IMR-90 (cell line): ENCODE measurements at regions not wholly inside any gene's neighbourhood (a gene's known extent, or its start where the extent isn't known, plus 50 kb on each side); places are given as distances from the start of the nearest gene placed in this dataset.

ENCODE experiments used
- ATAC-seq: fragments of 200-7000 bp; cut with Tn5 transposase; 2 replicates; pipeline ENCODE4 v1.9.1; 2020; ENCODE audit warnings: low read depth, mild to moderate bottlenecking, moderate library complexity
- BruUV-seq: library from RNA; stranded (reverse); fragments of 400-500 nt; replicated peaks from 2 replicates; lab custom pipeline; 2021; lab: Mats Ljungman, UMichigan
- CTCF ChIA-PET: fragments of 300-600 bp; formaldehyde crosslinking; extraction: SDS; loops from one replicate; lab custom pipeline; 2021; ENCODE audit warnings: antibody characterized with exemption; lab: Yijun Ruan, JAX
- POLR2A ChIA-PET: fragments of 300-600 bp; sonication (Branson Sonifier 250); formaldehyde crosslinking; loops from one replicate; lab custom pipeline; 2022; ENCODE audit warnings: antibody characterized with exemption; ENCODE audit not compliant: unreplicated experiment; lab: Charles Lee
- DNase-seq: peaks from one replicate; pipeline ENCODE4 v3.0.0; 2013
- H2AFZ ChIP-seq: replicated peaks from 2 replicates; pipeline ENCODE3; 2013; ENCODE audit warnings: low read length, mild to moderate bottlenecking; ENCODE audit not compliant: poor library complexity
- H2AK5ac ChIP-seq: 2 replicates; pipeline ENCODE4 v1.6.1; 2013; ENCODE audit warnings: low read depth, low read length, inconsistent platforms
- H2AK9ac ChIP-seq: replicated peaks from 2 replicates; pipeline ENCODE3; 2013; ENCODE audit warnings: mild to moderate bottlenecking, low read depth, low read length, moderate library complexity; ENCODE audit not compliant: poor library complexity
- H2BK120ac ChIP-seq: 2 replicates; pipeline ENCODE4 v1.6.1; 2013; ENCODE audit warnings: low read depth, low read length, inconsistent platforms
- H2BK15ac ChIP-seq: 3 replicates; pipeline ENCODE4 v1.6.1; 2013; ENCODE audit warnings: low read depth, low read length, inconsistent platforms
- H2BK20ac ChIP-seq: 2 replicates; pipeline ENCODE4 v1.6.1; 2013; ENCODE audit warnings: low read depth, mild to moderate bottlenecking, inconsistent platforms, low read length, moderate library complexity
- H2BK5ac ChIP-seq: 2 replicates; pipeline ENCODE4 v1.6.1; 2013; ENCODE audit warnings: mild to moderate bottlenecking, low read depth, low read length, inconsistent platforms; ENCODE audit not compliant: poor library complexity, severe bottlenecking
- H3K14ac ChIP-seq: replicated peaks from 2 replicates; pipeline ENCODE4 v1.6.1; 2013; ENCODE audit warnings: low read depth, low read length, inconsistent platforms
- H3K18ac ChIP-seq: 2 replicates; pipeline ENCODE4 v1.6.1; 2013; ENCODE audit warnings: low read depth, low read length, control low read depth
- H3K23ac ChIP-seq: 2 replicates; pipeline ENCODE4 v1.6.1; 2013; ENCODE audit warnings: low read depth, low read length, inconsistent platforms
- H3K27ac ChIP-seq: 2 replicates; pipeline ENCODE4 v1.5.1; 2013; ENCODE audit warnings: mild to moderate bottlenecking, control low read depth, low read length; ENCODE audit not compliant: insufficient read depth
- H3K27me3 ChIP-seq: 2 replicates; pipeline ENCODE4 v1.6.1; 2013; ENCODE audit warnings: low read length; ENCODE audit not compliant: control insufficient read depth, insufficient read depth
- H3K36me3 ChIP-seq: 2 replicates; pipeline ENCODE4 v1.6.1; 2013; ENCODE audit warnings: low read length, mixed read lengths; ENCODE audit not compliant: control insufficient read depth, insufficient read depth
- H3K4ac ChIP-seq: 2 replicates; pipeline ENCODE4 v1.6.1; 2013; ENCODE audit warnings: low read depth, low read length, inconsistent platforms
- H3K4me1 ChIP-seq: 2 replicates; pipeline ENCODE4 v1.6.1; 2013; ENCODE audit warnings: low read length, mixed read lengths; ENCODE audit not compliant: control insufficient read depth, insufficient read depth
- H3K4me2 ChIP-seq: 2 replicates; pipeline ENCODE4 v1.6.1; 2013; ENCODE audit warnings: low read depth, mild to moderate bottlenecking, control low read depth, low read length, moderate library complexity
- H3K4me3 ChIP-seq: 2 replicates; pipeline ENCODE4 v1.5.1; 2013; ENCODE audit warnings: low read depth, mild to moderate bottlenecking, control low read depth, low read length, moderate library complexity; ENCODE audit not compliant: insufficient read depth
- H3K56ac ChIP-seq: 2 replicates; pipeline ENCODE4 v1.6.1; 2013; ENCODE audit warnings: low read length, inconsistent platforms; ENCODE audit not compliant: insufficient read depth; ENCODE audit errors: extremely low read depth
- H3K79me1 ChIP-seq, 2 experiments: 2 replicates each; pipeline ENCODE4 v1.6.1; 2013; ENCODE audit warnings: low read length in 2 of 2, inconsistent platforms in 1 of 2, low read depth in 1 of 2
- H3K9ac ChIP-seq: 2 replicates; pipeline ENCODE4 v1.6.1; 2013; ENCODE audit warnings: low read depth, low read length, control low read depth
- H3K9me1 ChIP-seq: 2 replicates; pipeline ENCODE4 v1.6.1; 2013; ENCODE audit warnings: low read length, inconsistent platforms; ENCODE audit not compliant: insufficient read depth
- H3K9me3 ChIP-seq: 2 replicates; pipeline ENCODE4 v1.6.1; 2013; ENCODE audit warnings: low read length; ENCODE audit not compliant: control insufficient read depth, insufficient read depth
- H4K20me1 ChIP-seq: 2 replicates; pipeline ENCODE4 v1.6.1; 2013; ENCODE audit warnings: low read length, inconsistent platforms; ENCODE audit not compliant: insufficient read depth
- H4K5ac ChIP-seq: 2 replicates; pipeline ENCODE4 v1.6.1; 2013; ENCODE audit warnings: mild to moderate bottlenecking, low read depth, low read length, control low read depth
- H4K8ac ChIP-seq, 2 experiments: 2 replicates each; pipeline ENCODE4 v1.6.1; 2013; ENCODE audit warnings: low read depth in 2 of 2, low read length in 2 of 2, control low read depth in 1 of 2, inconsistent platforms in 1 of 2
- H4K91ac ChIP-seq: 2 replicates; pipeline ENCODE4 v1.6.1; 2013; ENCODE audit warnings: low read depth, low read length, inconsistent platforms; ENCODE audit not compliant: insufficient read depth
- CTCF ChIP-seq: conservative IDR thresholded peaks from 2 replicates; pipeline ENCODE4 v1.5.1; 2012; ENCODE audit warnings: mild to moderate bottlenecking, low read depth, low read length, improper control_type of control experiment
- MXI1 ChIP-seq: IDR thresholded peaks from 2 replicates; pipeline ENCODE4 v1.6.1; 2012; ENCODE audit warnings: low read depth, mild to moderate bottlenecking, low read length, moderate library complexity, borderline replicate concordance
- RAD21 ChIP-seq: IDR thresholded peaks from 2 replicates; pipeline ENCODE4 v1.6.1; 2012; ENCODE audit warnings: low read length, improper control_type of control experiment
- RCOR1 ChIP-seq: IDR thresholded peaks from 2 replicates; pipeline ENCODE4 v1.6.1; 2012; ENCODE audit warnings: mild to moderate bottlenecking, low read length, improper control_type of control experiment; ENCODE audit not compliant: insufficient replicate concordance
- SMC3 ChIP-seq: fragments of 150-350 bp; IDR thresholded peaks from 2 replicates; pipeline ENCODE4 v1.6.1; 2016; ENCODE audit warnings: low read depth, mild to moderate bottlenecking, antibody characterized with exemption, low read length, moderate library complexity
- WGBS, 2 experiments: methylation state at CpG; one replicate each; pipeline versions ENCODE4 v1.1.5 to v1.1.7; 2013; ENCODE audit warnings: missing lambda C conversion rate in 2 of 2; ENCODE audit not compliant: insufficient read length in 1 of 2; ENCODE audit errors: extremely low coverage in 2 of 2; 5-methylcytosine and 5-hydroxymethylcytosine counted together
- dilution Hi-C: fragments of 300-500 bp; cut with HindIII; formaldehyde crosslinking; loops from one replicate; pipeline ENCODE4 v1.14.3; 2018; ENCODE audit warnings: low sequenced_read_pairs; ENCODE audit not compliant: unreplicated experiment
- in situ Hi-C: fragments of 300-500 bp; cut with MboI; formaldehyde crosslinking; loops from 3 replicates; pipeline ENCODE4 v1.14.3; 2019; ENCODE audit warnings: low sequenced_read_pairs, inconsistent platforms, mixed read lengths
- intact Hi-C: fragments of 100-400 bp; cut with micrococcal nuclease; formaldehyde crosslinking; loops from 2 replicates; pipeline ENCODE4 v1.10.0; 2022

- no peak for TF ChIP-seq MXI1
These were observed 567.4 kb downstream of the KCNA4 start (continued) for GRCh38 chr11:29449281-29450074.

- Histone ChIP-seq H3K27me3 (no peaks in the 10 kb centered on the region), H2BK20ac (no peak overlapping the region), H3K79me1 (no peaks in the 10 kb centered on the region), H3K4me3 (no peak overlapping the region), H2AFZ (no peak overlapping the region), H3K56ac (no peak overlapping the region), H3K14ac (no peak overlapping the region), H4K91ac (no peak overlapping the region), H3K27ac (no peak overlapping the region), H2BK120ac (no peak overlapping the region), H3K9me1 (no peaks in the 10 kb centered on the region), H3K9me3 (no peaks in the 10 kb centered on the region), H4K20me1 (no peaks in the 10 kb centered on the region), H2AK9ac (no peak overlapping the region), H4K5ac (no peak overlapping the region), H2AK5ac (no peak overlapping the region), H3K4me2 (no peak overlapping the region), H3K4ac (no peak overlapping the region), H2BK15ac (no peak overlapping the region), H3K36me3 (no peaks in the 10 kb centered on the region), H3K23ac (no peak overlapping the region), H2BK5ac (no peak overlapping the region), H3K18ac (no peak overlapping the region), H4K8ac (no peak overlapping the region), H3K9ac (no peak overlapping the region), H3K4me1 (peaks cover 1% of the 10 kb centered on the region; the same call in 1 of the 2 replicates)
- ATAC-seq (peak; percentile 83), DNase-seq (peak; percentile 25)
- ChIA-PET POLR2A (no interaction called here), CTCF (interaction anchor here (0.6 to 1.0 kb wide), 6 partner anchors 100 to 1512 kb away, joined by 3 to 5 read pairs (median 4); no protein-coding TSS in a partner anchor)
- dilution Hi-C loops = no loop called here
- in situ Hi-C loops = loop anchor here (25.0 kb wide), 1 partner anchor 689 kb away; no protein-coding TSS in a partner anchor
- TF ChIP-seq MXI1 (no peak), CTCF (peak; percentile 49), RCOR1 (no peak), SMC3 (peak; percentile 27; the same call in 1 of the 2 replicates), RAD21 (peak; percentile 50)
- intact Hi-C loops = loop anchor here (1.0 to 5.0 kb wide), 4 partner anchors 186 to 874 kb away; partner anchors contain the start of gene ARL14EP
- no TSS peak for BruUV-seq
- no CpG with 5 or more reads among the region's 3 CpGs for WGBS, 2 experiments
These were observed 568.5 kb downstream of the KCNA4 start for GRCh38 chr11:29448246-29448877.
